ENCODE measurements at regions not wholly inside any gene's neighbourhood (a gene's known extent, or its start where the extent isn't known, plus 50 kb on each side); places are given as distances from the start of the nearest gene placed in this dataset.
A peak's percentile ranks its signal among the peaks of the same experiment; 100 is the strongest.

- TF ChIP-seq, protein P1, sequence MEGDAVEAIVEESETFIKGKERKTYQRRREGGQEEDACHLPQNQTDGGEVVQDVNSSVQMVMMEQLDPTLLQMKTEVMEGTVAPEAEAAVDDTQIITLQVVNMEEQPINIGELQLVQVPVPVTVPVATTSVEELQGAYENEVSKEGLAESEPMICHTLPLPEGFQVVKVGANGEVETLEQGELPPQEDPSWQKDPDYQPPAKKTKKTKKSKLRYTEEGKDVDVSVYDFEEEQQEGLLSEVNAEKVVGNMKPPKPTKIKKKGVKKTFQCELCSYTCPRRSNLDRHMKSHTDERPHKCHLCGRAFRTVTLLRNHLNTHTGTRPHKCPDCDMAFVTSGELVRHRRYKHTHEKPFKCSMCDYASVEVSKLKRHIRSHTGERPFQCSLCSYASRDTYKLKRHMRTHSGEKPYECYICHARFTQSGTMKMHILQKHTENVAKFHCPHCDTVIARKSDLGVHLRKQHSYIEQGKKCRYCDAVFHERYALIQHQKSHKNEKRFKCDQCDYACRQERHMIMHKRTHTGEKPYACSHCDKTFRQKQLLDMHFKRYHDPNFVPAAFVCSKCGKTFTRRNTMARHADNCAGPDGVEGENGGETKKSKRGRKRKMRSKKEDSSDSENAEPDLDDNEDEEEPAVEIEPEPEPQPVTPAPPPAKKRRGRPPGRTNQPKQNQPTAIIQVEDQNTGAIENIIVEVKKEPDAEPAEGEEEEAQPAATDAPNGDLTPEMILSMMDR (IDR thresholded peaks at IDR 0.05) = no peak
- no peak for DNase-seq
- Mint-ChIP-seq H3K4me3 (no peak overlapping the region), H3K27ac (no peak overlapping the region), H3K36me3 (ENCODE audit: low read depth) (no peaks in the 10 kb centered on the region), H3K9me3 (peaks cover 5% of the 10 kb centered on the region), H3K27me3 (ENCODE audit: low read depth, poor library complexity) (no peaks in the 10 kb centered on the region), H3K4me1 (peaks cover 45% of the 10 kb centered on the region)
These were observed 245.4 kb downstream of the SKIDA1 start for GRCh38 chr10:21280037-21280436.

GRCh38 chr10:21279217-21279575 is 246.3 kb downstream of the SKIDA1 start:
- no peaks in the 10 kb centered on the region for H3K36me3 Mint-ChIP-seq (ENCODE audit: low read depth)

DNA sequence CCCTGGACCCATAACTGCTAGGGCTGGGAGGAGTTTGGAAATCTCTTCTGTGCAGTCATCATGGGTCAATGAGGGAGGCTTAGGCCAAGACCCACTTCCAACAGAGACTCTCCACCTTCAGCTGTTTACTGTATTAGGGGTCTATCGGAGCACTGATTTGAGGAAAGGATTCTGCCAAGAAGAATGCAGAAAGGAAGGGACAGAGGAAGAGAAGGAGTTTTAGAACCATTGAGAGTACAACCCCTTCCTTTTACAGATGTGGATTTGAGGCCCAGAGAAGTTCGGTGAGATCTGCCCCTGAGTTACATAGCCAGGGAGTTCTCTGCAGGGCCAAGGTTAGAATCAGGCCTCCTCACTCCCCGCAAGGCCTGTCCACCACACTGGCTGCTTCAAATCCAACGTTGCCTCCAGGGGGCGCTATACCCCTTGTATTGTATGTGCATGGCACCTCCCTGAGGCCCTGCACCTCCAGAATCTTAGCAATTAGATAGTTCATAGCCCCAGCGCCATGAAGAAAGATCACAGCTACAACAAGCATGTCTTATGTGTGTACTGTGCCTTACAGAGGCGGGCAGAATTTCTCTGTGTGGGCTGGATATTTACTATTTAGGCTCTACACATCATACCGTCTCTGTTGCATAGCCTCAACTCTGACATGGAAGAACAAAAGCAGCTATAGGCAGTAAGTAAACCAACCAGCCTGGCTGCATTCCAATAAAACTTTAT is 246.8 kb downstream of the SKIDA1 start:
- Mint-ChIP-seq H3K36me3 (ENCODE audit: low read depth) (no peaks in the 10 kb centered on the region), H3K27ac (no peak overlapping the region), H3K27me3 (ENCODE audit: low read depth, poor library complexity) (no peaks in the 10 kb centered on the region), H3K4me3 (no peak overlapping the region), H3K9me3 (peaks cover 5% of the 10 kb centered on the region), H3K4me1 (peaks cover 36% of the 10 kb centered on the region)
- TF ChIP-seq, protein P1 (IDR thresholded peaks at IDR 0.05) = peak; percentile 84
- DNase-seq = peak; percentile 95

More at GRCh38 chr10:21279217-21279575, 246.3 kb downstream of the SKIDA1 start:
- Mint-ChIP-seq H3K27ac (no peak overlapping the region), H3K27me3 (ENCODE audit: low read depth, poor library complexity) (no peaks in the 10 kb centered on the region), H3K4me3 (no peak overlapping the region), H3K4me1 (peaks cover 37% of the 10 kb centered on the region), H3K9me3 (peaks cover 5% of the 10 kb centered on the region)
- no peak for DNase-seq
- TF ChIP-seq, protein P1 (IDR thresholded peaks at IDR 0.05) = no peak

DNA sequence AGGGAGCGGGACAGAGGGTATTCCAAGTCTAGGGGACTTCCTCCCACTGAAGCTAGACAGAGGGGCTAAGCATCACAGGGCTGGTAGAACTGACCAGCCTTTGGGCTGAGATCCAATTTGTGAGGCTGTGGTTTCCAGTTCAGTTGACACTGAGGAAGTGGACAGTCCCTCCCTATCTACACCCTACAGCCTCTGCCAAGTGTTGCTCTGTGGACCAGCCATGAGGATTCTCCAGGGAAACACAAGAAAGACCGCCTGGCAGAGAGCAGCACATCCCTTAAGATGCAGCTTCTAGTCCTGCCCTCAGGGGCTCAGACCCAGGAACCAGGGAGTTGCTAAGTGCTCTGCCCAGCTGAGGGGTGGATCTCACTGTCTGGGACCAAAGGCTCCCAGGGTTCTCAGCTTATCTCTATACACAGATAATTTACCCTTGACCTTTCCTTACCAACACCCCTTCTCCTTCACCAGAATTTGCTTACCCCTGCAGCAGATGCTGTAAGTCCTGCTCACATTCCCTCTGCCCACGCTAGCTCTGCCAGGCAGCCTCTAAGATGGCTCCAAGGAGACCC is 252.0 kb downstream of the SKIDA1 start:
- H3K27ac Mint-ChIP-seq = no peak overlapping the region
- H3K4me1 Mint-ChIP-seq = peaks cover 8% of the 10 kb centered on the region
- no peaks in the 10 kb centered on the region for H3K27me3 Mint-ChIP-seq (ENCODE audit: low read depth, poor library complexity)
- H3K4me3 Mint-ChIP-seq = no peak overlapping the region
- TF ChIP-seq, protein P1 (IDR thresholded peaks at IDR 0.05) = no peak
- peaks cover 7% of the 10 kb centered on the region for H3K36me3 Mint-ChIP-seq (ENCODE audit: low read depth)
- peaks cover 11% of the 10 kb centered on the region for H3K9me3 Mint-ChIP-seq
- DNase-seq = no peak

DNA sequence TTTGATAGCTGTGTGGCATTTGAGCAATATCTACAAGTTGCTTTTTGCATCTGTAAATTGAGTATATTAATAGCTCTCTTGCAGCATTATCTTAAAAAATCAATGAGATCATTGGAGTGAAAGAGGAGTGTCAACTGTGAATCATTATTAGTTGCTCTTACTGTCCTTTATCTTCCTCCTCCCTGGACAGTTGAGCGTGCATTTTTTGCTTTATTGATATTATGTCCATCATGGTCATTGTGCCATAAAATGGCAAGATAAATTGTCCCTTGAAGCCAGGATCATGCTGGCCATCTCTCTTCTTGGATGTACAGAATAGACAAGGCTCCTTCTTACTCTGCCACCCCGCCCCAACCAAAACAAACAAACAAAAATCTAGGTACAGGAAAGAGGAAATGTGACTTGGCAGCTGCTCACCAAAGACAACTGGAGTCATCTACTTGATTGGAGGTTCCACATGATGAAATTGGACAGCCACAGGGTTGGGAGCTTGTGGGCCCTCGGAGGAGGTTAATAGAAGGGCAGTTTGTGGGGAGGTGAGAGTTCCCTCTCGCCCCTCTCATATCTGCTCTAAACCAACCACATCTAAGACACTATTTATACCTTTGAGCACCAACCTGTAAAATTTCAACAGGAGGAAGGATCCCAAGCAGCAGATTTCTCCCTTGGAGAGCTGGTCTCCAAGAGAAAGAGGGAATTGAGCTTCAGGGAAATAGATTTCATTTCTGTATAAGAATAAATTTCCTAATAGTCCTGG is 252.7 kb downstream of the SKIDA1 start:
- H3K9me3 Mint-ChIP-seq = peaks cover 11% of the 10 kb centered on the region
- no peak for DNase-seq
- peaks cover 7% of the 10 kb centered on the region for H3K36me3 Mint-ChIP-seq (ENCODE audit: low read depth)
- TF ChIP-seq, protein P1 (IDR thresholded peaks at IDR 0.05) = no peak
- H3K4me1 Mint-ChIP-seq = peaks cover 5% of the 10 kb centered on the region
- H3K27ac Mint-ChIP-seq = no peak overlapping the region
- no peaks in the 10 kb centered on the region for H3K27me3 Mint-ChIP-seq (ENCODE audit: low read depth, poor library complexity)
- H3K4me3 Mint-ChIP-seq = no peak overlapping the region
